Ishikawa (cell line): ENCODE measurements at regions not wholly inside any gene's neighbourhood (a gene's known extent, or its start where the extent isn't known, plus 50 kb on each side); places are given as distances from the start of the nearest gene placed in this dataset.

Source experiments
- CEBPB ChIP-seq: IDR thresholded peaks from 2 replicates; pipeline ENCODE4 v1.6.1; 2012
- CREB1 ChIP-seq: IDR thresholded peaks from 2 replicates; pipeline ENCODE4 v1.6.1; 2012; ENCODE audit warnings: low read depth
- EGR1 ChIP-seq: IDR thresholded peaks from 2 replicates; pipeline ENCODE4 v1.6.1; 2012
- EP300 ChIP-seq: IDR thresholded peaks from 2 replicates; pipeline ENCODE4 v1.6.1; 2012; ENCODE audit warnings: borderline replicate concordance
- FOXM1 ChIP-seq: IDR thresholded peaks from 2 replicates; pipeline ENCODE4 v1.6.1; 2012; ENCODE audit warnings: low read depth, borderline replicate concordance
- MAX ChIP-seq: IDR thresholded peaks from 2 replicates; pipeline ENCODE4 v1.6.1; 2012
- NFIC ChIP-seq: IDR thresholded peaks from 2 replicates; pipeline ENCODE4 v1.6.1; 2012
- RAD21 ChIP-seq: IDR thresholded peaks from 2 replicates; pipeline ENCODE4 v1.6.1; 2012; ENCODE audit warnings: low read depth
- REST ChIP-seq: IDR thresholded peaks from 2 replicates; pipeline ENCODE4 v1.6.1; 2012; ENCODE audit warnings: low read depth, mild to moderate bottlenecking
- TAF1 ChIP-seq: IDR thresholded peaks from 2 replicates; pipeline ENCODE4 v1.6.1; 2012; ENCODE audit warnings: low read depth, mild to moderate bottlenecking
- TCF12 ChIP-seq: IDR thresholded peaks from 2 replicates; pipeline ENCODE4 v1.6.1; 2012; ENCODE audit warnings: low read depth
- TEAD4 ChIP-seq: IDR thresholded peaks from 2 replicates; pipeline ENCODE4 v1.6.1; 2012
- USF1 ChIP-seq: IDR thresholded peaks from 2 replicates; pipeline ENCODE4 v1.6.1; 2012
- YY1 ChIP-seq: IDR thresholded peaks from 2 replicates; pipeline ENCODE4 v1.6.1; 2012; ENCODE audit warnings: low read depth
- ZBTB7A ChIP-seq: IDR thresholded peaks from 2 replicates; pipeline ENCODE4 v1.6.1; 2012; ENCODE audit warnings: low read depth

GRCh38 chr1:86285796-86286195, 110.3 kb downstream of the ODF2L start:
- TF ChIP-seq TAF1 = no peak
- no peak for TF ChIP-seq TEAD4
- no peak for TF ChIP-seq TCF12
- no peak for TF ChIP-seq ZBTB7A
- no peak for TF ChIP-seq EP300

GRCh38 chr1:86282611-86283010, 113.5 kb downstream of the ODF2L start:
- TF ChIP-seq ZBTB7A = no peak
- no peak for TF ChIP-seq TEAD4
- no peak for TF ChIP-seq EGR1
- TF ChIP-seq TAF1 = no peak
- TF ChIP-seq CREB1 = no peak
- no peak for TF ChIP-seq REST
- no peak for TF ChIP-seq USF1

GRCh38 chr1:86277936-86278335, 118.2 kb downstream of the ODF2L start:
- TF ChIP-seq EGR1 (no peak), MAX (no peak), USF1 (no peak), REST (no peak), ZBTB7A (no peak), NFIC (no peak), EP300 (no peak)

- TF ChIP-seq TEAD4 (no peak), MAX (no peak), EP300 (no peak), RAD21 (no peak), REST (no peak)
These were observed 116.5 kb upstream of the COL24A1 start for GRCh38 chr1:86273066-86273465.

GRCh38 chr1:86272083-86272482, 115.5 kb upstream of the COL24A1 start:
- TF ChIP-seq FOXM1 (no peak), RAD21 (no peak), ZBTB7A (no peak), NFIC (no peak), TAF1 (no peak), TEAD4 (no peak), USF1 (no peak), EP300 (no peak), TCF12 (no peak), REST (no peak), CREB1 (no peak), YY1 (no peak), CEBPB (no peak), EGR1 (no peak), MAX (no peak)
